Testis (tissue), 2 donors: ENCODE measurements at regions not wholly inside any gene's neighbourhood (a gene's known extent, or its start where the extent isn't known, plus 50 kb on each side); places are given as distances from the start of the nearest gene placed in this dataset.

ENCODE experiments used
- POLR2A ChIP-seq: fragments of 450-650 bp; IDR thresholded peaks from one replicate; pipeline ENCODE4 v1.6.1; 2017; ENCODE audit warnings: antibody characterized with exemption, mild to moderate bottlenecking, moderate library complexity
- TF ChIP-seq, protein P1 (sequence below), 3 experiments: fragments of 450-650 bp in 2 of 3; fragments of 200-600 bp in 1 of 3; sonication (generic) in 1 of 3; IDR thresholded peaks; one replicate each; pipeline ENCODE4 v1.5.1; 2016 to 2019; ENCODE audit warnings: antibody characterized with exemption in 3 of 3, mild to moderate bottlenecking in 2 of 3, moderate library complexity in 1 of 3

DNA sequence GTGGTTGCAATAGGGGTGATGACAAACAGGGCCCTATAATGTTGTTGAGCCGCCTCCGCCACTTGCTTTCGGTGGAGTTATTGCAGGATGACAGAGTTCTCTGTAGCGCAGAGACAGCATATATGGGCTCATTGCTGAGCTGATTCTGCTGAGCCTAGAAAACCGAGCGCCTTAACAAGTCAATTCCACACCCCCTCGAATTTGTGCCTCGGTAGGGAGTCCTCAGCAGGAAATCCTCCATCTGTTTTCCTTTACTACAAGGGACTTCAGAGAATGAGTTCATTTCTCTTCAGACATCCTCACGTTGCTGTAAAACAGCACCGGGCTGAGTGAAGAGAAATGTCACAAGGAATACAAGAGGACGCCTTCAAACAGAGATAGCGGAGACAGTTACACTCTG lies 90.7 kb upstream of the KIAA1217 start:
- TF ChIP-seq, protein P1, sequence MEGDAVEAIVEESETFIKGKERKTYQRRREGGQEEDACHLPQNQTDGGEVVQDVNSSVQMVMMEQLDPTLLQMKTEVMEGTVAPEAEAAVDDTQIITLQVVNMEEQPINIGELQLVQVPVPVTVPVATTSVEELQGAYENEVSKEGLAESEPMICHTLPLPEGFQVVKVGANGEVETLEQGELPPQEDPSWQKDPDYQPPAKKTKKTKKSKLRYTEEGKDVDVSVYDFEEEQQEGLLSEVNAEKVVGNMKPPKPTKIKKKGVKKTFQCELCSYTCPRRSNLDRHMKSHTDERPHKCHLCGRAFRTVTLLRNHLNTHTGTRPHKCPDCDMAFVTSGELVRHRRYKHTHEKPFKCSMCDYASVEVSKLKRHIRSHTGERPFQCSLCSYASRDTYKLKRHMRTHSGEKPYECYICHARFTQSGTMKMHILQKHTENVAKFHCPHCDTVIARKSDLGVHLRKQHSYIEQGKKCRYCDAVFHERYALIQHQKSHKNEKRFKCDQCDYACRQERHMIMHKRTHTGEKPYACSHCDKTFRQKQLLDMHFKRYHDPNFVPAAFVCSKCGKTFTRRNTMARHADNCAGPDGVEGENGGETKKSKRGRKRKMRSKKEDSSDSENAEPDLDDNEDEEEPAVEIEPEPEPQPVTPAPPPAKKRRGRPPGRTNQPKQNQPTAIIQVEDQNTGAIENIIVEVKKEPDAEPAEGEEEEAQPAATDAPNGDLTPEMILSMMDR (IDR thresholded peaks at IDR 0.05) = no peak
- TF ChIP-seq POLR2A = no peak
